Erythroblast (primary cell): ENCODE measurements at regions not wholly inside any gene's neighbourhood (a gene's known extent, or its start where the extent isn't known, plus 50 kb on each side); places are given as distances from the start of the nearest gene placed in this dataset.
"Not testable (repeated sequence)": the region's sequence is repeated elsewhere in the genome, so short reads cannot be mapped to it uniquely, and the experiment has no call there.

Experiments
- GATA1 ChIP-seq: IDR thresholded peaks from 2 replicates; pipeline ENCODE4 v1.6.1; 2011; ENCODE audit warnings: low read depth, mild to moderate bottlenecking, control low read depth, low read length, moderate library complexity
- POLR2A ChIP-seq: IDR thresholded peaks from 2 replicates; pipeline ENCODE4 v1.6.1; 2011; ENCODE audit warnings: mild to moderate bottlenecking, low read length

DNA sequence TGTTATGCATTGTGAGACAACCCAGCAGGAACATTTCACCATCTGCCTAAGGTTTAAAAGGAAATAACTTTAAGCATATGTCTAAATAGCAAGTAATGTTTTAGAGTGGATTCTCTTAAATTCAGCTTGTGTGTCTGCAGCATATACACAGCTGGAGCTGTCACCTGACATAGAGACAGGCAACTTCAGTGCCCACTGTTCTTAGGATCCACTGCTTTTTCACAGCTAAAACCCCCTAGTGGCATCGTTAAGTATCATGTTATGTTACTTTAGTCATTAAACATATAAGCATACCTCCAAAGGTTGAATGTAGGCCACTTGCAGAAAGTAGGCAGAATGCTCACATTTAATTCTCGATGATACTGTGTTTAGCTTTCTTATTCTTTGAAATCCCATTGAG lies 2169.0 kb upstream of the DEFB115 start:
- TF ChIP-seq POLR2A, GATA1: not testable (repeated sequence)
